HCT116 (cell line): ENCODE measurements at regions not wholly inside any gene's neighbourhood (a gene's known extent, or its start where the extent isn't known, plus 50 kb on each side); places are given as distances from the start of the nearest gene placed in this dataset.

Experiments
- ATAC-seq: fragments of 200-7000 bp; cut with Tn5 transposase; 2 replicates; pipeline ENCODE4 v1.9.1; 2020; ENCODE audit warnings: mild to moderate bottlenecking, moderate library complexity
- BruUV-seq: library from RNA; stranded (reverse); fragments of 400-500 nt; replicated peaks from 2 replicates; lab custom pipeline; 2021; lab: Mats Ljungman, UMichigan
- CTCF ChIA-PET: fragments of 300-600 bp; sonication (Branson Sonifier 250); formaldehyde crosslinking; loops from one replicate; lab custom pipeline; 2021; ENCODE audit warnings: antibody characterized with exemption; lab: Charles Lee
- POLR2A ChIA-PET: fragments of 300-600, 350-600 bp; sonication (Branson Sonifier 250); formaldehyde crosslinking; loops from one replicate; lab custom pipeline; 2021; ENCODE audit warnings: antibody characterized with exemption; lab: Charles Lee
- RAD21 ChIA-PET, 2 experiments: fragments of 300-600 bp; sonication (Branson Sonifier 250); formaldehyde crosslinking; loops; one replicate each; lab custom pipeline; 2023; ENCODE audit warnings: low total read pairs in 2 of 2; ENCODE audit not compliant: uncharacterized antibody in 2 of 2, unreplicated experiment in 2 of 2, low non-redundant PET in 1 of 2; lab: Charles Lee
- DNase-seq: peaks from one replicate; pipeline ENCODE4 v3.0.0-alpha.2; 2010; ENCODE audit warnings: low read depth, low spot score
- H2AFZ ChIP-seq: fragments of 200-600 bp; shearing (Covaris generic), sonication (generic); 2 replicates; pipeline ENCODE4 v1.6.1; 2017; ENCODE audit warnings: low read depth, mixed run types, mixed read lengths, antibody characterized with exemption, low read length; ENCODE audit not compliant: poor library complexity, severe bottlenecking
- H3K27ac ChIP-seq: 2 replicates; pipeline ENCODE4 v1.5.1; 2012; ENCODE audit warnings: low read depth, low read length
- H3K27me3 ChIP-seq: fragments of 200-600 bp; sonication (generic); 2 replicates; pipeline ENCODE4 v1.6.1; 2016; ENCODE audit warnings: mixed run types, low read length, mixed read lengths; ENCODE audit not compliant: insufficient read depth
- H3K36me3 ChIP-seq, 2 experiments: fragments of 200-500 bp in 1 of 2; fragments of 200-600 bp in 1 of 2; sonication (Bioruptor generic) in 1 of 2; sonication (generic) in 1 of 2; 2 replicates each; pipeline versions ENCODE4 v1.5.1 to v1.6.1; 2014 to 2016; ENCODE audit warnings: low read length in 2 of 2, inconsistent platforms in 1 of 2, mixed read lengths in 1 of 2, mixed run types in 1 of 2; ENCODE audit not compliant: insufficient read depth in 2 of 2, control insufficient read depth in 1 of 2
- H3K4me1 ChIP-seq, 2 experiments: fragments of 200-600 bp in 1 of 2; sonication (generic) in 1 of 2; 2 replicates each; pipeline versions ENCODE4 v1.5.1 to v1.6.1; 2012 to 2017; ENCODE audit warnings: low read length in 2 of 2, inconsistent platforms in 1 of 2, mild to moderate bottlenecking in 1 of 2, mixed read lengths in 1 of 2, mixed run types in 1 of 2, moderate library complexity in 1 of 2; ENCODE audit not compliant: insufficient read depth in 2 of 2, control insufficient read depth in 1 of 2
- H3K4me2 ChIP-seq: fragments of 200-600 bp; sonication (generic); 2 replicates; pipeline ENCODE4 v1.6.1; 2017; ENCODE audit warnings: mixed run types, low read length, mixed read lengths
- H3K4me3 ChIP-seq, 2 experiments: fragments of 200-600 bp in 1 of 2; sonication (generic) in 1 of 2; replicated peaks in 1 of 2; 2 replicates each; pipeline ENCODE4 v1.5.1; 2011 to 2016; ENCODE audit warnings: low read length in 2 of 2, control low read depth in 1 of 2, low read depth in 1 of 2, mild to moderate bottlenecking in 1 of 2, mixed read lengths in 1 of 2, mixed run types in 1 of 2
- H3K79me2 ChIP-seq: fragments of 200-600 bp; sonication (generic); 2 replicates; pipeline ENCODE4 v1.6.1; 2017; ENCODE audit warnings: mild to moderate bottlenecking, mixed run types, low read length, moderate library complexity, mixed read lengths; ENCODE audit not compliant: insufficient read depth
- H3K9ac ChIP-seq: fragments of 200-600 bp; sonication (generic); 2 replicates; pipeline ENCODE4 v1.6.1; 2016; ENCODE audit warnings: low read length, mixed read lengths
- H3K9me2 ChIP-seq: fragments of 200-600 bp; sonication (generic), shearing (Covaris generic); 2 replicates; pipeline ENCODE4 v1.6.1; 2017; ENCODE audit warnings: mixed run types, mild to moderate bottlenecking, moderate library complexity; ENCODE audit not compliant: insufficient read depth
- H3K9me3 ChIP-seq, 2 experiments: fragments of 200-500 bp in 1 of 2; fragments of 200-600 bp in 1 of 2; sonication (Bioruptor generic) in 1 of 2; sonication (generic) in 1 of 2; 2 replicates each; pipeline ENCODE4 v1.6.1; 2014 to 2017; ENCODE audit warnings: low read length in 2 of 2, mixed read lengths in 2 of 2, inconsistent platforms in 1 of 2, low read depth in 1 of 2, mild to moderate bottlenecking in 1 of 2, mixed run types in 1 of 2, moderate library complexity in 1 of 2; ENCODE audit not compliant: control insufficient read depth in 1 of 2, insufficient read depth in 1 of 2
- H4K20me1 ChIP-seq: fragments of 200-600 bp; sonication (generic), shearing (Covaris generic); 2 replicates; pipeline ENCODE4 v1.6.1; 2017; ENCODE audit warnings: mixed run types, mild to moderate bottlenecking, moderate library complexity; ENCODE audit not compliant: insufficient read depth
- CBX3 ChIP-seq: IDR thresholded peaks from 2 replicates; pipeline ENCODE4 v1.6.1; 2012; ENCODE audit warnings: low read depth
- CEBPB ChIP-seq: IDR thresholded peaks from 2 replicates; pipeline ENCODE4 v1.6.1; 2012; ENCODE audit warnings: low read depth
- EGR1 ChIP-seq: IDR thresholded peaks from 2 replicates; pipeline ENCODE4 v1.6.1; 2012; ENCODE audit warnings: low read depth
- ELF1 ChIP-seq: IDR thresholded peaks from 2 replicates; pipeline ENCODE4 v1.6.1; 2012; ENCODE audit warnings: low read depth, borderline replicate concordance
- EZH2phosphoT487 ChIP-seq: fragments of 200-600 bp; IDR thresholded peaks from 2 replicates; pipeline ENCODE4 v1.6.1; 2018; ENCODE audit warnings: antibody characterized with exemption, borderline replicate concordance
- FOSL1 ChIP-seq: IDR thresholded peaks from 2 replicates; pipeline ENCODE4 v1.6.1; 2012; ENCODE audit warnings: low read depth
- JUND ChIP-seq: IDR thresholded peaks from 2 replicates; pipeline ENCODE4 v1.6.1; 2012
- POLR2AphosphoS5 ChIP-seq: IDR thresholded peaks from 2 replicates; pipeline ENCODE4 v1.6.1; 2011; ENCODE audit warnings: mild to moderate bottlenecking, low read depth, low read length, moderate library complexity
- SRF ChIP-seq: IDR thresholded peaks from 2 replicates; pipeline ENCODE4 v1.6.1; 2012; ENCODE audit warnings: low read depth
- TCF7L2 ChIP-seq: IDR thresholded peaks from 2 replicates; pipeline ENCODE4 v1.7.0; 2011; ENCODE audit warnings: borderline replicate concordance, inconsistent platforms; ENCODE audit not compliant: insufficient read depth, insufficient read length; ENCODE audit errors: extremely low read depth
- YY1 ChIP-seq: IDR thresholded peaks from 2 replicates; pipeline ENCODE4 v1.6.1; 2011; ENCODE audit warnings: low read length, low read depth, moderate library complexity, mild to moderate bottlenecking; ENCODE audit not compliant: insufficient replicate concordance; ENCODE audit errors: extremely low read depth
- ZFX ChIP-seq: fragments of 450-650 bp; IDR thresholded peaks from 2 replicates; pipeline ENCODE4 v1.6.1; 2017
- ZNF274 ChIP-seq: fragments of 200-500 bp; sonication (Bioruptor generic); IDR thresholded peaks from 2 replicates; pipeline ENCODE4 v1.6.1; 2014; ENCODE audit warnings: mild to moderate bottlenecking, low read depth, low read length, inconsistent platforms
- intact Hi-C: fragments of 100-400 bp; cut with micrococcal nuclease; formaldehyde crosslinking; loops from 2 replicates; pipeline ENCODE4 v1.10.0; 2022
- TF ChIP-seq, protein P1 (sequence below): IDR thresholded peaks from 2 replicates; pipeline ENCODE4 v1.6.1; 2012
- TF ChIP-seq, protein P2 (sequence below): IDR thresholded peaks from 2 replicates; pipeline ENCODE4 v1.6.1; 2012; ENCODE audit warnings: low read depth
- TF ChIP-seq, protein P3 (sequence below): IDR thresholded peaks from 2 replicates; pipeline ENCODE4 v1.6.1; 2012

DNA sequence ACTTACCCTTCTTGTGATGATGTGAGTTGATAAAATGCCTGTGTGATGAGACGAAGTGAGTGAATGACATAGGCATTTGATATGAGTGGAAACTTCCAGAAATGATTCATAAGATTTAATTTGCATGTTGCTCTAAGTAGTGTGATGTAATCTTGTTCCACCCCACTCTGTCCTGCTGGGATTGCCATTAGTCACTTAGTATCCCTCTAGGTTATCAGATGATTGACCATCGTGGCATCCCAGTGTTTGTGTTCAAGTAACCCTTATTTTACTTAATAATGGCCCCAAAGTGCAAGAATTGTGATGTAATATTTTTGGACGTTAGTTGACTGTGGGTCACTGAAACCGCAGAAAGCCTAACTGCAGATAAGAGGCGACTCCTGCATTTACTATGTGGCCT lies 214.4 kb upstream of the DIO2 start:
- POLR2A ChIA-PET: no interaction called here
- Histone ChIP-seq H2AFZ (no peak overlapping the region), H3K9me2 (no peaks in the 10 kb centered on the region), H3K36me3 (no peaks in the 10 kb centered on the region), H3K27ac (no peak overlapping the region), H3K4me2 (no peak overlapping the region), H3K9me3 (no peaks in the 10 kb centered on the region), H3K9ac (no peak overlapping the region), H4K20me1 (no peaks in the 10 kb centered on the region), H3K79me2 (no peaks in the 10 kb centered on the region), H3K4me1 (no peaks in the 10 kb centered on the region; a peak in 1 of 4 replicates), H3K27me3 (no peaks in the 10 kb centered on the region), H3K4me3 (no peak overlapping the region)
- intact Hi-C loops: no loop called here
- BruUV-seq: no TSS peak
- CTCF ChIA-PET: no interaction called here
- RAD21 ChIA-PET: no interaction called here
- TF ChIP-seq CEBPB (0 out of 2 replicates have a peak, but pooled peaks have one; percentile 26), ZFX (no peak), TCF7L2 (no peak), JUND (no peak), FOSL1 (0 out of 2 replicates have a peak, but pooled peaks have one; percentile 8), POLR2AphosphoS5 (no peak)
- no peak for ATAC-seq
- DNase-seq: peak; percentile 18

DNA sequence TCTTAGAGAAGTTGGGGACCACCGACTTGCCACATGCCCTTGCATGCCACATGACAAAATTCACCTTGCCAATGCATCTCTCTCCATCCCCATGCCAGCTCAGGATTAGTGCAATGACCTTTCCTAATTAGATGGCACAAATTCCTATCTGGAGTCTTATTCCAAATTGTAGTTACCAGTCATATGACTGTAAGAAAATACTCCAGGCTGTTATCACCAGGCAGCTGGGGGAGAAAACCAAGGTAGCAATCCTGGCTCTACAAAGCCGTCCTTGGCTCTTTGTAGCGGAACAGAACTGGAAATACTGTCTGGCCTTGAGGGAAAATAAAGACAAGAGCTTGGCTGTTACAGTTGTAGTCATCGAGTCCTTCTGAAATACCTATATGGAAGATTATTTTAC lies 208.5 kb upstream of the DIO2 start:
- Histone ChIP-seq H3K9me3 (no peaks in the 10 kb centered on the region), H3K4me3 (no peak overlapping the region), H4K20me1 (no peaks in the 10 kb centered on the region), H3K9me2 (no peaks in the 10 kb centered on the region), H3K27ac (no peak overlapping the region), H3K4me2 (no peak overlapping the region), H3K4me1 (no peaks in the 10 kb centered on the region), H3K27me3 (no peaks in the 10 kb centered on the region), H2AFZ (no peak overlapping the region), H3K79me2 (no peaks in the 10 kb centered on the region), H3K9ac (no peak overlapping the region), H3K36me3 (no peaks in the 10 kb centered on the region)
- TF ChIP-seq, protein P1, sequence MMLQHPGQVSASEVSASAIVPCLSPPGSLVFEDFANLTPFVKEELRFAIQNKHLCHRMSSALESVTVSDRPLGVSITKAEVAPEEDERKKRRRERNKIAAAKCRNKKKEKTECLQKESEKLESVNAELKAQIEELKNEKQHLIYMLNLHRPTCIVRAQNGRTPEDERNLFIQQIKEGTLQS: no peak
- TF ChIP-seq POLR2AphosphoS5: no peak
- no peak for TF ChIP-seq EZH2phosphoT487
- no peak for TF ChIP-seq CBX3
- no peak for TF ChIP-seq ZNF274
- TF ChIP-seq TCF7L2: no peak
- TF ChIP-seq, protein P2, sequence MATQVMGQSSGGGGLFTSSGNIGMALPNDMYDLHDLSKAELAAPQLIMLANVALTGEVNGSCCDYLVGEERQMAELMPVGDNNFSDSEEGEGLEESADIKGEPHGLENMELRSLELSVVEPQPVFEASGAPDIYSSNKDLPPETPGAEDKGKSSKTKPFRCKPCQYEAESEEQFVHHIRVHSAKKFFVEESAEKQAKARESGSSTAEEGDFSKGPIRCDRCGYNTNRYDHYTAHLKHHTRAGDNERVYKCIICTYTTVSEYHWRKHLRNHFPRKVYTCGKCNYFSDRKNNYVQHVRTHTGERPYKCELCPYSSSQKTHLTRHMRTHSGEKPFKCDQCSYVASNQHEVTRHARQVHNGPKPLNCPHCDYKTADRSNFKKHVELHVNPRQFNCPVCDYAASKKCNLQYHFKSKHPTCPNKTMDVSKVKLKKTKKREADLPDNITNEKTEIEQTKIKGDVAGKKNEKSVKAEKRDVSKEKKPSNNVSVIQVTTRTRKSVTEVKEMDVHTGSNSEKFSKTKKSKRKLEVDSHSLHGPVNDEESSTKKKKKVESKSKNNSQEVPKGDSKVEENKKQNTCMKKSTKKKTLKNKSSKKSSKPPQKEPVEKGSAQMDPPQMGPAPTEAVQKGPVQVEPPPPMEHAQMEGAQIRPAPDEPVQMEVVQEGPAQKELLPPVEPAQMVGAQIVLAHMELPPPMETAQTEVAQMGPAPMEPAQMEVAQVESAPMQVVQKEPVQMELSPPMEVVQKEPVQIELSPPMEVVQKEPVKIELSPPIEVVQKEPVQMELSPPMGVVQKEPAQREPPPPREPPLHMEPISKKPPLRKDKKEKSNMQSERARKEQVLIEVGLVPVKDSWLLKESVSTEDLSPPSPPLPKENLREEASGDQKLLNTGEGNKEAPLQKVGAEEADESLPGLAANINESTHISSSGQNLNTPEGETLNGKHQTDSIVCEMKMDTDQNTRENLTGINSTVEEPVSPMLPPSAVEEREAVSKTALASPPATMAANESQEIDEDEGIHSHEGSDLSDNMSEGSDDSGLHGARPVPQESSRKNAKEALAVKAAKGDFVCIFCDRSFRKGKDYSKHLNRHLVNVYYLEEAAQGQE: no peak
- no peak for TF ChIP-seq ZFX
- no peak for TF ChIP-seq FOSL1
- TF ChIP-seq ELF1: no peak
- TF ChIP-seq, protein P3, sequence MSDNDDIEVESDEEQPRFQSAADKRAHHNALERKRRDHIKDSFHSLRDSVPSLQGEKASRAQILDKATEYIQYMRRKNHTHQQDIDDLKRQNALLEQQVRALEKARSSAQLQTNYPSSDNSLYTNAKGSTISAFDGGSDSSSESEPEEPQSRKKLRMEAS: no peak
- no peak for TF ChIP-seq SRF
- TF ChIP-seq EGR1: no peak
- TF ChIP-seq YY1: no peak
- CTCF ChIA-PET: no interaction called here
- intact Hi-C loops: no loop called here
- RAD21 ChIA-PET: no interaction called here
- ATAC-seq (no peak), DNase-seq (no peak)
- no TSS peak for BruUV-seq
- POLR2A ChIA-PET: no interaction called here
